ENCODE measurements at regions not wholly inside any gene's neighbourhood (a gene's known extent, or its start where the extent isn't known, plus 50 kb on each side); places are given as distances from the start of the nearest gene placed in this dataset.
"Not testable (repeated sequence)": the region's sequence is repeated elsewhere in the genome, so short reads cannot be mapped to it uniquely, and the experiment has no call there.

- DNase-seq = no peak
Measured at GRCh38 chr7:69243016-69243415, 355.3 kb upstream of the AUTS2 start.

DNA sequence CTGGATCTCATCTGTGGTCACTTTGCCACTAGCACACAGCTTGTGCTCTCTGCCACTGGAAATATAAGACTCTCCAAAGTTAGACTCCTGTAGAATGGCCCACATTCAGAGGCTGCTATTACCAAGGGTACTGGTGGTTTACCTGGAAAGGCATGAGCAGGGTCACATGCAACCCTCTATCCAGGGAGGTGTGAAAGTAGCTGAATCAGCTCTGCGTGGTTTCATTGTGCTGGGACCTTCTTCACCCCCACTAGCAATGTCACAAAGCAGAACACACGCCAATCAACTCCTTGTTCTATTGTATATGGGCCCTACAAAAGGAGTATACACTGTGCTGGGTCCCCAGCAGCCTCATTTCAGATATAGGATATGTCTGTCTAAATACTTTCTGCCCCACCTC is 353.6 kb upstream of the AUTS2 start:
- no peak for DNase-seq

- DNase-seq = no peak
Measured at GRCh38 chr7:69245646-69246045, 352.6 kb upstream of the AUTS2 start.

DNA sequence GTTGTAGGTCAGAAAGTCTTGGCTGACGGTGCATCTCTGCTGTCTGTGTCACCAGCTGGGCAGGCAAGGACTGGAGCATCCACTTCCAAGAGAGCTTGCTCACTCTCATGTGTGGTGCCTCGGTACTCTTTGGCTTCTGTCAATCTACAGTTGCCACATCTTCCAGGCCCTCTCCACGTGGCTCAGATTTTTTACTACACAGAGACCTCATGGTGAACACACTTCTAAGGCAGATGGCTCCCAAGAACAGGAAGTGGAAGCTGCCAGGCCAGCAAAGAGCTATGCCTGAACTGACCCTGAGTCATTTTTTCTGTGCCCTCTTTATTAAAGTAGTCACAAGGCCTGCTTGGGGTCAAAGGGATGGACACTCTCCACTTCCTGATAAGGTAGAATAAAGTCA is 351.5 kb upstream of the AUTS2 start:
- no peak for DNase-seq

DNA sequence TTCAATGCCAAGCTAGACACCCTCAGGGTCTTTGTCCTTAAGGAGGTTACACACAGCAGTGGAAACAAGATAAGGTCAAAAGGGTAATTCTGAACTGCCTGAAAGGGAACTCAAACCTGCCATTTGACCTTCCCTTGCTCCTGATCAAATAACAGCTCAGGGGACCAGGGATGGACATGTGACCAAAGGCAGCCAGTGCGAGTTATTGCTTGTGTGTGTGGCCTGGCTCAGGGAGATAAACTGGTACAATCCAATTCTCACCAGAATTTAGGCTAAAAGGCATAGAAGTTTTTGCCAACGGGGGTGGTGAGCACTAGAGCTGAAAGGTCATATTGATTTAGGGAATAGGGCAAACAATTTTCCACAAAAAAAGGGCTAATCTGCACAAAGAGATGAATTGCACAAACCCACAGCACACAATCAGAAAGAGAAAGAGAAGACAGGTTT is 349.9 kb upstream of the AUTS2 start:
- DNase-seq = not testable (repeated sequence)

GRCh38 chr7:69250958-69251357 is 347.3 kb upstream of the AUTS2 start:
- no peak for DNase-seq

GRCh38 chr7:69254643-69255042 is 343.6 kb upstream of the AUTS2 start:
- DNase-seq = no peak

GRCh38 chr7:69256634-69257081 is 341.6 kb upstream of the AUTS2 start:
- no peak for DNase-seq

GRCh38 chr7:69257592-69257991 is 340.7 kb upstream of the AUTS2 start:
- DNase-seq = no peak

- no peak for DNase-seq
Measured at GRCh38 chr7:69259445-69259844, 338.8 kb upstream of the AUTS2 start.

- no peak for DNase-seq
Measured at GRCh38 chr7:69260023-69260422, 338.3 kb upstream of the AUTS2 start.

DNA sequence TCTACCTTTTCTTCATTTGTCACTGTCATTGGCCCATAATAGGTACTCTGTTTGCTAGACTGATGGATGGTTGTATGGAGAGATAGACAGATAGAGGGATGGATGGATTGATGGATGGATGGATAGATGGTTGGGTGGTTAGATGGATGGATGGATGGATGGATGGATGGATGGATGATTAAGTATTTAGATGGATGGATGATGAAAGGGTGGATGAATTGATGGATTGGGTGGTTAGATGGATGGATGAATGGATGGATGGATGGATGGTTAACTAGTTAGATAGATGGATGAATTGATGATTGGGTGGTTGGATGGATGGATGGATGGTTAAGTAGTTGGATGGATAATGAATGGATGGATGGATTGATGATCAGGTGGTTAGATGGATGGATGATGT is 334.7 kb upstream of the AUTS2 start:
- no peak for DNase-seq

DNA sequence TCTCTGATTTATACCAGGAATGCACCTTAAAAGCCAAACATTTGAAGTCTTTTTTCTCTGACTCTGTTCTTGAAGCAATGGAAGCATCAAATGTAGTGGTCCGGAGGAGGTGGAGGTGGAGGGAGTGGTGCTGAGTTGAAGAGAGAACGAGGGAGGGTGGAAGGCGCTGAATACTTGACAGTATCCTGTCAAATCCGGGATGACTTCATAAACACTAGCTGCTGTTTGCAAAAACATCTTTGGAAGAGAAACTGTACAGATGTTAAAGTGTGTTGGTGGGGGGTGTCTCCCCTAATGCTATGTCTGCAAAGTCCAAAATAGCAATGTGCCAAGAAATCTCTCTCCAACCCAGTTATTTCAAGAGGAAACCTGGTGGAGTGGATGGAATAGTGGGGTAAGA is 328.5 kb upstream of the AUTS2 start:
- no peak for DNase-seq

DNA sequence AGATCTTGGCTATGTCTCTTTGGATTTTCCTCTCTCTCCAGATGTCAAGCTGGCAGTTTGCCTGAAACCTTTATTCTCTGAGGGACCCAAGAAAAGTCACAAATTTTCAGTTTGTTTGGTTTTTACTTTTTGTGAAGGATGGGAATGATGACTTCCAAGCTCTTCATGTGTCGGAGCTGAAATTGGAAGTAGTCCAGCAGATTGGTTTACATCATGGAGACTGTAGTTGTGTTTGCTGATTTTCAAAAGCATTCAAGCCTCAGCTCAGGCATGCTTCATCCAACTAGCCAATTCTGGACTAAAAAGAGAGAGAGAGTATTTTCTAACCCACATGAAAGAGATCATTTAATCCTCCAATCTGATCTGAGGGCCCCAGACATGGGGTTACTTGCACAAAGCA is 326.2 kb upstream of the AUTS2 start:
- DNase-seq = no peak

- DNase-seq = no peak
Measured at GRCh38 chr7:69276011-69276729, 322.1 kb upstream of the AUTS2 start.

- no peak for DNase-seq
Measured at GRCh38 chr7:69277366-69277765, 320.9 kb upstream of the AUTS2 start.

DNA sequence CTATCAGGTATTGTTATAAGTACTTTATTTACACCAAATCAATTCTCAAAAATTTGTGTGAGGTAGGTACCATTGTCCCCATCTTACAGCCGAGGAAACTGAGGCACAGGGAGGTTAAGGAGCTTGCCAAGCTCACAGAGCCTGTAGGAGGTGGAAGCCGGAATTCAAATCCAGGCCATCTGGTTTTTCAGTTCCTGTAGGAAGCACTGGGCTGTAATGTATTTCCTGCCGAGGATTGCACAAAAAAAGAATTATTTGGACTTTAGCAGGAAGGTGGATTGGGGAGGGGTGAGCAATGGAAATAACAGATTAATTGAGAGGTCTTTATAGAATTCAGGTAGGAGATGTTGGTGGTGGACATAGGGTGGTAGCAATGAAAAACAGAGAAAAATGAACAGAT is 315.3 kb upstream of the AUTS2 start:
- no peak for DNase-seq

DNA sequence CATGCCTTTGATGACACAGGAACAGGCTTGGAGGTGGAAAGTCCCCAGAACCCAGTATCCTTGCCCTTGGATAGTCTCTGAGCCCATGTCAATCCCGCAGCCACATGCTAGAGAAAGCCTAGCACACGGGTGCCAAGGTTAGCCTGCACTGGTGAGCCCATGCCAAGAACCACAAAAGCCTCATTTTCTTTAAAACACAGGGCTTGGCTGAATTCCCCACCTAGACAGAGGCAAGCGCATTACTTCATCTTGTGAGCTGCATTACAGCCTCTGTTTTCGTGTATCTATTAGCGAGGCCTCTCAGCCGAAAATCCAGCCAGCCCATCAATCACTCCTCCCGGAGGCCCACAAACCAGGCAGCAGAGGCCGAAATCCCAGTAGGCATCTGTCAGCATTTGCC is 314.9 kb upstream of the AUTS2 start:
- no peak for DNase-seq

GRCh38 chr7:69285854-69286253 is 312.4 kb upstream of the AUTS2 start:
- DNase-seq = no peak

- DNase-seq = no peak
Measured at GRCh38 chr7:69295977-69296376, 302.3 kb upstream of the AUTS2 start.

DNA sequence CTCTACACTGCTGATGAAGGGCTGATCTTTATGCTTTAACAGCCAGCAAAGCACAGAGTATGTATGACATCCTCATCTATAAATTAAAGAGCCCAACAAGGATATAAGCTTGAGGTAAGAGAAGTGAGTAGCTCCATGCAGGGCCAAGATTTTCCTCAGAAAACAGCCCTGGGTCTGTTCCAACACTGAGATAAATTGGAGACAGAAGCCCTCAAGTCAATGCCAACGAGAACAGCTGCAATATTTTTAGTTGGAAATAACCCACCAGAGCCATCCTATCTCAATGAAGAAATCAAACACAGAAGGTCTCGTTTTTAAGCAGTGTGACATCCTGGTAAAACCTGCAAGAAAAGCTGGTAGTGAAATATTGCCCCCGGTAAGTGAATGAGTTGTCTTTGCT is 297.0 kb upstream of the AUTS2 start:
- DNase-seq = no peak

DNA sequence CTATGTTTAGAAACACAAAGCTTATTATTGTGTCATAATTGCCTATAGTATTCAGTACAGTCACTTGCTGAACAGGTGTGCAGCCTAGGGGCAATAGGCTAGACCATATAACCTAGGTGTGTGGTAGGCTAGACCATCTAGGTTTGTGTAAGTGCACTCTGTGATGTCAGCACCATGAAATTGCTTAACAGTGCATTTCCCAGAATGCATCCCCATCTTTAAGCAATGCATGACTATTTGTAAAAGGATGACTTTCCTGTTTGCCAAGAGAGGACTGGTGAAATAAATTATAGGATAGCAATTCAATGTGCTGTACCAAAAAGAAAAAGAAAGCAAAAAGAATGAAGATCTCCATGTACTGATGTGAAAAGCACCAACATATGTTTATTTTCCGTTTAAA is 288.7 kb upstream of the AUTS2 start:
- no peak for DNase-seq

DNA sequence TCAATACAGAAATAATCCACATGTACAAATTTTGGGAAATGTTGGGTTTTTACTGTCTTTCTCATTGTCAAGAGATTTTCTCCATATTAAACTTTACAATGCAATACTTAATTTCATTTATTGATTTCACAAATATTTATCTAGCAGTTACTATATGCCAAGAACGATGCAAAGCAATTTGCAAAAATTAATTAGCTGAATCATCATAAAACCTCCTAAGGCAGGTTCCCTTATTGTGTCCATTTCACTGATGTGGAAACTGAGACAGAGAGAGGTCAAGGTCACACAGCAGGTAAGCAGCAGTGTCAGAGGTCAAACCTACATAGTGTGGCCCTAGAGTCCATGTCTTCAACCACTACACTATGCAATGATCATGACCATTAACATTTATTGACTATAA is 286.8 kb upstream of the AUTS2 start:
- DNase-seq = no peak

GRCh38 chr7:69313852-69314251 is 284.4 kb upstream of the AUTS2 start:
- DNase-seq = not testable (repeated sequence)

- DNase-seq = no peak
Measured at GRCh38 chr7:69318794-69319193, 279.5 kb upstream of the AUTS2 start.
